ENCODE measurements at regions not wholly inside any gene's neighbourhood (a gene's known extent, or its start where the extent isn't known, plus 50 kb on each side); places are given as distances from the start of the nearest gene placed in this dataset.

- DNase-seq = no peak
These were observed 116.2 kb upstream of the CNTLN start for GRCh38 chr9:17018540-17019196.

GRCh38 chr9:17017931-17018491 lies 116.8 kb upstream of the CNTLN start:
- DNase-seq = no peak

GRCh38 chr9:17013891-17014290 lies 120.9 kb upstream of the CNTLN start:
- no peak for DNase-seq

GRCh38 chr9:17013010-17013409 lies 121.8 kb upstream of the CNTLN start:
- no peak for DNase-seq

- DNase-seq = no peak
These were observed 123.0 kb upstream of the CNTLN start for GRCh38 chr9:17011880-17012279.

- no peak for DNase-seq
These were observed 125.8 kb upstream of the CNTLN start for GRCh38 chr9:17009071-17009470.

- DNase-seq = no peak
These were observed 129.6 kb upstream of the CNTLN start for GRCh38 chr9:17005056-17005823.

- no peak for DNase-seq
These were observed 130.3 kb upstream of the CNTLN start for GRCh38 chr9:17004500-17004899.

GRCh38 chr9:17003576-17004240 lies 131.1 kb upstream of the CNTLN start:
- DNase-seq = no peak

- DNase-seq = no peak
These were observed 126.5 kb upstream of the BNC2 start for GRCh38 chr9:16996901-16997491.

GRCh38 chr9:16992138-16992537 lies 121.7 kb upstream of the BNC2 start:
- no peak for DNase-seq

- no peak for DNase-seq
These were observed 116.6 kb upstream of the BNC2 start for GRCh38 chr9:16987026-16987425.

- DNase-seq = no peak
These were observed 116.1 kb upstream of the BNC2 start for GRCh38 chr9:16986556-16986955.

GRCh38 chr9:16985559-16986348 lies 115.3 kb upstream of the BNC2 start:
- DNase-seq = no peak

GRCh38 chr9:16982780-16983310 lies 112.4 kb upstream of the BNC2 start:
- DNase-seq = no peak

- DNase-seq = no peak
These were observed 106.0 kb upstream of the BNC2 start for GRCh38 chr9:16976427-16976826.

GRCh38 chr9:16974436-16974835 lies 104.0 kb upstream of the BNC2 start:
- no peak for DNase-seq

GRCh38 chr9:16970321-16970720 lies 99.9 kb upstream of the BNC2 start:
- DNase-seq = no peak

- no peak for DNase-seq
These were observed 93.8 kb upstream of the BNC2 start for GRCh38 chr9:16964228-16964627.

GRCh38 chr9:16960084-16960483 lies 89.6 kb upstream of the BNC2 start:
- no peak for DNase-seq

- no peak for DNase-seq
These were observed 88.9 kb upstream of the BNC2 start for GRCh38 chr9:16959391-16959790.

GRCh38 chr9:16954040-16954439 lies 83.6 kb upstream of the BNC2 start:
- no peak for DNase-seq

All from T-helper 1 cell (primary cell).